Esophagus squamous epithelium (tissue), 4 donors: ENCODE measurements at regions not wholly inside any gene's neighbourhood (a gene's known extent, or its start where the extent isn't known, plus 50 kb on each side); places are given as distances from the start of the nearest gene placed in this dataset.

Experiments
- POLR2A ChIP-seq, 4 donors: fragments of 450-650 bp; IDR thresholded peaks; one replicate each; pipeline ENCODE4 v1.6.1; 2017; ENCODE audit warnings: antibody characterized with exemption in 4 of 4, mild to moderate bottlenecking in 4 of 4, moderate library complexity in 3 of 4
- TF ChIP-seq, protein P1 (sequence below), 6 experiments: fragments of 450-650 bp in 4 of 6; fragments of 200-600 bp in 2 of 6; sonication (generic) in 2 of 6; IDR thresholded peaks; one replicate each; pipeline ENCODE4 v1.5.1; 2016 to 2019; ENCODE audit warnings: antibody characterized with exemption in 6 of 6, mild to moderate bottlenecking in 4 of 6, moderate library complexity in 4 of 6

DNA sequence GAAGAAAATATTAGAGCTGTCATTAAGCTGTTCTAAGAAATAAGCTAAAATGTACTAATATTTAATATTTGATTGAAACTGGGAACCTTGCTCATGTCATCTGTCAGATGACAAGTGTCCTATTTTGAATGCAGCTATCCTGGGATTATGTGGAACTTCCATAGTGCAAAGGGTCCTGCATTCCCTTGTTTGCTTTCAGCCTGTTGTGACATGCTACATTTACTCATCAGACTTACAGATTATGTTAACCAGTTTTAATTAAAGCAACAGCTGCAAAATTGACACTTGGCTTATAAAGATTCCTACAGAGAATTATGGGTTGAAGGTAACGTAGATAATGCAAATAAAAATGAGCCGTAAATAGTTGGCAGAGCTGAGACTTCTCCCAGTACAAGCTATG, 458.4 kb upstream of the RGS6 start:
- TF ChIP-seq, protein P1, sequence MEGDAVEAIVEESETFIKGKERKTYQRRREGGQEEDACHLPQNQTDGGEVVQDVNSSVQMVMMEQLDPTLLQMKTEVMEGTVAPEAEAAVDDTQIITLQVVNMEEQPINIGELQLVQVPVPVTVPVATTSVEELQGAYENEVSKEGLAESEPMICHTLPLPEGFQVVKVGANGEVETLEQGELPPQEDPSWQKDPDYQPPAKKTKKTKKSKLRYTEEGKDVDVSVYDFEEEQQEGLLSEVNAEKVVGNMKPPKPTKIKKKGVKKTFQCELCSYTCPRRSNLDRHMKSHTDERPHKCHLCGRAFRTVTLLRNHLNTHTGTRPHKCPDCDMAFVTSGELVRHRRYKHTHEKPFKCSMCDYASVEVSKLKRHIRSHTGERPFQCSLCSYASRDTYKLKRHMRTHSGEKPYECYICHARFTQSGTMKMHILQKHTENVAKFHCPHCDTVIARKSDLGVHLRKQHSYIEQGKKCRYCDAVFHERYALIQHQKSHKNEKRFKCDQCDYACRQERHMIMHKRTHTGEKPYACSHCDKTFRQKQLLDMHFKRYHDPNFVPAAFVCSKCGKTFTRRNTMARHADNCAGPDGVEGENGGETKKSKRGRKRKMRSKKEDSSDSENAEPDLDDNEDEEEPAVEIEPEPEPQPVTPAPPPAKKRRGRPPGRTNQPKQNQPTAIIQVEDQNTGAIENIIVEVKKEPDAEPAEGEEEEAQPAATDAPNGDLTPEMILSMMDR (IDR thresholded peaks at IDR 0.05) = no peak
- no peak for TF ChIP-seq POLR2A (IDR thresholded peaks at IDR 0.05)
